SHP77 treated with DMSO at 0.1 percent for 48 hours (cell line): ENCODE measurements at regions not wholly inside any gene's neighbourhood (a gene's known extent, or its start where the extent isn't known, plus 50 kb on each side); places are given as distances from the start of the nearest gene placed in this dataset.
A peak's percentile ranks its signal among the peaks of the same experiment; 100 is the strongest.

Experiments used
- DNase-seq: peaks from one replicate; lab custom pipeline; 2025; lab: John Stamatoyannopoulos, UW

GRCh38 chr20:17017232-17017631, 209.6 kb upstream of the PCSK2 start:
- no peak for DNase-seq

GRCh38 chr20:17021481-17021880, 205.4 kb upstream of the PCSK2 start:
- no peak for DNase-seq

- no peak for DNase-seq
Observed at GRCh38 chr20:17023036-17023435, 203.8 kb upstream of the PCSK2 start.

GRCh38 chr20:17023806-17024205, 203.0 kb upstream of the PCSK2 start:
- peak; percentile 64 for DNase-seq

GRCh38 chr20:17024513-17025119, 202.2 kb upstream of the PCSK2 start:
- no peak for DNase-seq

- DNase-seq, result no peak
Observed at GRCh38 chr20:17026346-17026745, 200.5 kb upstream of the PCSK2 start.

- DNase-seq, result peak; percentile 52
Observed at GRCh38 chr20:17029698-17030097, 197.1 kb upstream of the PCSK2 start.

- peak; percentile 59 for DNase-seq
Observed at GRCh38 chr20:17036541-17036940, 190.3 kb upstream of the PCSK2 start.

- DNase-seq, result no peak
Observed at GRCh38 chr20:17042122-17042521, 184.7 kb upstream of the PCSK2 start.

GRCh38 chr20:17043323-17043722, 183.5 kb upstream of the PCSK2 start:
- no peak for DNase-seq

- DNase-seq, result no peak
Observed at GRCh38 chr20:17044891-17045290, 181.9 kb upstream of the PCSK2 start.

GRCh38 chr20:17059465-17059864, 167.4 kb upstream of the PCSK2 start:
- peak; percentile 98 for DNase-seq

GRCh38 chr20:17061715-17062114, 165.1 kb upstream of the PCSK2 start:
- no peak for DNase-seq

- no peak for DNase-seq
Observed at GRCh38 chr20:17062712-17063111, 164.1 kb upstream of the PCSK2 start.

GRCh38 chr20:17066902-17067301, 159.9 kb upstream of the PCSK2 start:
- DNase-seq, result peak; percentile 99

GRCh38 chr20:17068084-17068711, 158.6 kb upstream of the PCSK2 start:
- no peak for DNase-seq

GRCh38 chr20:17077030-17077429, 149.8 kb upstream of the PCSK2 start:
- no peak for DNase-seq

- no peak for DNase-seq
Observed at GRCh38 chr20:17083738-17084137, 143.1 kb upstream of the PCSK2 start.

GRCh38 chr20:17084909-17085308, 141.9 kb upstream of the PCSK2 start:
- no peak for DNase-seq

- no peak for DNase-seq
Observed at GRCh38 chr20:17093782-17094181, 133.1 kb upstream of the PCSK2 start.

- no peak for DNase-seq
Observed at GRCh38 chr20:17097603-17098002, 129.2 kb upstream of the PCSK2 start.

- no peak for DNase-seq
Observed at GRCh38 chr20:17100506-17100905, 126.3 kb upstream of the PCSK2 start.

- DNase-seq, result no peak
Observed at GRCh38 chr20:17107127-17107526, 119.7 kb upstream of the PCSK2 start.

GRCh38 chr20:17108896-17109295, 117.9 kb upstream of the PCSK2 start:
- DNase-seq, result peak; percentile 86
